Erythroblast (primary cell): ENCODE measurements at regions not wholly inside any gene's neighbourhood (a gene's known extent, or its start where the extent isn't known, plus 50 kb on each side); places are given as distances from the start of the nearest gene placed in this dataset.

ENCODE experiments used
- DNase-seq, 2 experiments: peaks; one replicate each; lab custom pipeline; 2025; lab: John Stamatoyannopoulos, UW
- GATA1 ChIP-seq: IDR thresholded peaks from 2 replicates; pipeline ENCODE4 v1.6.1; 2011; ENCODE audit warnings: low read depth, mild to moderate bottlenecking, control low read depth, low read length, moderate library complexity
- POLR2A ChIP-seq: IDR thresholded peaks from 2 replicates; pipeline ENCODE4 v1.6.1; 2011; ENCODE audit warnings: mild to moderate bottlenecking, low read length

DNA sequence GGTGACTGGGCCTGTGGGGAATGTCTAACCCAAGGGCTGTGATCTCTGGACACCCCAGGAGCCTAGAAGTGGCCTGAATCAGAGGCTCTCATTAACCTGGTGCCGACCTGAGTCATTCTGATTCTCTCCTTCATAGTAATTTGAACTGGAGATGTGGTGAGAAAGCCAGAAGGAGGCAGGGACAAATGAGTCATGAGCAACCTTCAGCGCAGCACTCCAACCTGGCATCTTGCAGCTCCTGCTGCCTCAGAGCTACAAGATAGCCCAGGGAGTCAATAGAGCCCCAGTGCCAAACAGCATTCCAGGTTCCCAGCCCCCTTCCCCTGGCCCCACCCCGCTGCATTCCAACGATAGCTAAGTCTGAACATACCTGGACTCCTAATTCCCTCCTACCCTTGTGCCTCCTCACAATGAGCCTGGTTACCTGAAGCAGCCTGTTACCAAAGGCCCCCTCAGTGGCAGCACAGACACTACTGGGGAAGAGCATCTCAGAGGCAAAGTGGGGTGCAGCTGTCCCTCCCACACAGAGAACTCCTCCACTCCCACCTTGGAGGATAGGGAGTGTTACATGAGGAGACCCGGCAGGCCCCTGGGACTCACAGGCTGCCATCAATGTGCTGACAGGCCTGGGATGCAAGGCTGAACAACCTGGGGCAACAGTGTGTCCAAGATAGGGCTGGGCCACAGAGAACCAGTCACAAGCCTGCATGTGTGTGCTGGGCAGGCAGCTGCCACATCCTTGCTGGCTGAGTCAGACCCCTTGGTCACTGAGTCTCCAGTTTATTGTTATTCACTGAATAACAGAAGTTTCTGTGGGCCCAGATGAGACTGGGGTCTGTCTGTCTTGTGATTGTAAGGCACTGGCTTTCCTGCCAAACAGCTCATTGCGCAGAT, 76.8 kb upstream of the LEP start:
- TF ChIP-seq GATA1 (no peak), POLR2A (no peak)
- no peak for DNase-seq

DNA sequence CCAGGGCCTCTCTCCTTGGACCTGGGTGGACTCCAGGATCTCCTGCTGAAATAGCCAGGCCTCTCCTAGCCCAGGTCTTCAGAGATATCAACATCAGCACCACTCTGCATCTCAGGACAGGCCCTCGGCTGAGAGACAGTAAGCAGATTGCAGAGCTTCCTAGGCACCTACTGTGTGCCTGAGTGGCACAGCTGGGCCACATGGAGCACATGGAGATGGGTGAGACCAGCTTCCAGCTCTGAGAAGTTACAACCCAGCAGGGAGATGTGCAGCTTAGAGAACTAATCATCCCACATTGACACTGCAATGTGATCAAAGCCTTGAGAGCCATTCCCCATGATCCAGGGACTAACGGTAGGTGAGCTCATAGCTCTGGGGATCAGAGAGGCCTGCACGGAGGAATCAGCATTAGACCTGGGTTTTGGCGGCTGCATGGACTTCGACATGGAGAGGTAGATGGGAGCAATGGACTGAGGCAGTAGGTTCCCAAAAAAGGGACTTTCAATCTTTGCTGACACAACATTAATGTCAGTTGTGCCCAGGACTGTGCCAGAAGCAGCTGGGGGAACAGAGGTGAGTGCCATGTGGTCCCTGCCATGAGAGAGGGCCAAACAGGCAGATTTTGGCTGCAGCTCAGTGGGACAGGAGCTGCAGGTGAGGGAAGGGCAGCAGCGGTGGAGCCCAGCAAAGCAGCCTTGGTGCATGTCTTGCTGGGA, 76.0 kb upstream of the LEP start:
- no peak for TF ChIP-seq GATA1
- no peak for DNase-seq

DNA sequence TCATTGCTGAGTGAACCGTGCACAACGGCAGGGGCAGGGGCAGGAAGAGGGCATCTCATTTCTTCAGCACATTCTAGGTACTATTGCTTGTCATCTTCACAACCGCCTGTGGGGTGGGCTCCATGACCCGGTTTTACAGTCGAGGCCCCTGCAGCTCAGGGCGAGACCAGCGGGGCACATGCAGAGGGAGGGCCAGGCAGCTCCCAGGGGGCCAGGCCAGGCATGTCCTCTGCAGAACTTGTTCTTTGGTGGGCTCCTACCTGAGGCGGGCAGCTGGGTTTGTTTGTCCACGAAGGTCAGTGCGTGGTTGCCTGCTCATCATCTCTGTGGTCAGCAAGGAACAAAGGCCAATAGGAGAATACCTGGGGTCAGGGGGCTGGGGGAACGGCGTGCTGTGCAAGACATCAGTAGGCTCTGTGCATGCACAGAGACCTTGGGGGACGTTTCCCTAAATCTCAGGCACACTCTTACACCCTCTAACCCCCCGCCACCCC, 75.1 kb upstream of the LEP start:
- no peak for DNase-seq
- no peak for TF ChIP-seq GATA1
- TF ChIP-seq POLR2A = no peak

DNA sequence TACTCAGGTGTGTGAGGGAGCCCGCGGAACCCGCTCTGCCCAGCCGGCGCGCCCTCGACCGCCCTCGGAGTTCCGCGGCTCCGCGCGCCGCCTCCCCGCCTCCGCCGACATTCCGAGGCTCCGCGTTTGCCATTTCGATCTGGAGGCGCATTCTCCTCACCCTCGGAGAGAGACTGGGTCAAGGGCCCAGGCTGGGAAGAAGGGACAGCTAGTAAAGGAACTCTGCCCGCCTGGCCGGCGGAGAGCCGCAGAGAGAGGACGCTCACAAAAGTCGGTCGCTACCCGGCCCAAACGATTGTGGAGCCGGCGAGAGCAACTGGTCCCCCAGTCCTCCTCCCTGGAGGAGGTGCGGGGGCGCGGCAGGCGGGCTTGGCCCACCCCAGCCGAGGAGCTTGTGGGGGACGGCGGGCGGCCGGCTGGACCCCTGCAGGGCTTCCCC, 74.5 kb upstream of the LEP start:
- TF ChIP-seq GATA1 = no peak
- TF ChIP-seq POLR2A = no peak
- DNase-seq = no peak

DNA sequence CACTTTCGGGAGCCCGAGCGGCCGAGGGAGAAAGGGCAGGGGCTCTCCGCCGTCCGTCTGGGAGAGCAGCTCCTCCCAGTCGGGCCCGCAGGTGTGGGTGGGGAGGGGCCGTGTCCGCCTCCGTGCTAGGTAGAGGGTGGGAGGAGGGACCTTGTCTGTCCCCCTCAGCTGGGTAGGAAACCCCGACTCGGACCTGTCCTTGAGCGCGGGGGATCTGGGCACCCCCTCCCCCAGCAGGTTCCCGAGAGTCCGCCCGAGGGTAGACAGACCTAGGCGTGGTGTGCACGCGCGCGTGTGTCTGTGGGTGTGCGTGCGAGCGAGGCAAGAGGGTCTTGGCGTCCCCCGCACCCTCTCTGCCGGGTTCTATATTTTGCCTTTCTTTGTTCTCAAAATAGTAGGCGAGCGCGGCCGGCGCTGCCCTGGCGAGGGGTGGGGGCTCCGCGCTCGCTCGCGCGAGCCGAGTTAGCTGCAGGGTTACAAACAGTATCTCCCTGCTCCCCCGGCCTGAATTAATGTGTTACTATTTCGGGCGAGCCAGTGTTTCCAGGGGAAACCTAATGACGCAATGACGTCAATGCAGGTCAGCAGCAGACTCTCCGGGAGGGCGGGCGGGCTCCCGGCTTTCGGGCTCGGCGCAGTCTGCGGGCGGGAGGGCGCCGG, 73.9 kb upstream of the LEP start:
- no peak for DNase-seq
- TF ChIP-seq POLR2A (no peak), GATA1 (no peak)

DNA sequence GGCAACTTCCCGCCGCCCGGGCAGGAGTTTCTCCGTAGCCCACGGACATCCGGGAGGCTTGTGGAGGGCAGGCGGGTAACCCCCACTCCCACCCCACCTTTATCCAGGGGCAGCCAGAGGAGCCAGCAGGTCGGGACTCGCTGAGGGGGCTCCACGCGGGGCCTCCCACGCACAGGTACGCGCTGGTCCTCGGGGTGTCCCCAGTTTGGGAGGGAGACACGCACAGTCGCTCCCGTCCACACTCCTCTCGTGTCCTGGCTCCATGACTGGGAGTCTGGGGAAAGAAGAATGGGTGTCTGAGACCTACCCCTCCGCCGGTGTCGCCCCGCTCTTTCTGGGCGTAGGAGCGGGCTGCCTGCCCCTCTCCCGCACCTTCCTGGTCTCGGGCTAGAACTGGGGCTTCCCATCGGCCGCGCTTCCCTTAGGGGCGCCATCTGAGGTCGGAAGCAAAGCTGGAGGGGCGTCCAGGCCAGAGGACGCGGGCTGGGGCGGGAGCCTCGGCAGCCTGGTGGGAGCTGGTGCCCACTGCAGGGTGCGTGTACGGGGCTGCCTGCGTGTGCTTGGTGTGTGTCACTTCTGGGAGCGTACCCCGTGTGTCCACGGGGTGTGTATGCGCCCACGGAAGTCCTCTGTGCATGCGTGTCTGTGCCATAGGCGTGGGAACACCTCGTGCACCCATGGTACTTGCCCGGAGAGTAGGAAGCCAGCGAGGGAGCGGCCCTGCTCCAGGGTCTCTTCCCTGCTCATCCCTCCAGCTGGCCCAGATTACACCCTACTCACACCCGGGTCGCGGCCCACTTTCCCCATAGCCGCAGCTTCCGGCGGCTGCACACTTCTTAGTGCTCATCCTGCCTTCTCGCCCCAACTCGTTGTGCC, 73.0 kb upstream of the LEP start:
- no peak for DNase-seq
- TF ChIP-seq POLR2A (no peak), GATA1 (no peak)

DNA sequence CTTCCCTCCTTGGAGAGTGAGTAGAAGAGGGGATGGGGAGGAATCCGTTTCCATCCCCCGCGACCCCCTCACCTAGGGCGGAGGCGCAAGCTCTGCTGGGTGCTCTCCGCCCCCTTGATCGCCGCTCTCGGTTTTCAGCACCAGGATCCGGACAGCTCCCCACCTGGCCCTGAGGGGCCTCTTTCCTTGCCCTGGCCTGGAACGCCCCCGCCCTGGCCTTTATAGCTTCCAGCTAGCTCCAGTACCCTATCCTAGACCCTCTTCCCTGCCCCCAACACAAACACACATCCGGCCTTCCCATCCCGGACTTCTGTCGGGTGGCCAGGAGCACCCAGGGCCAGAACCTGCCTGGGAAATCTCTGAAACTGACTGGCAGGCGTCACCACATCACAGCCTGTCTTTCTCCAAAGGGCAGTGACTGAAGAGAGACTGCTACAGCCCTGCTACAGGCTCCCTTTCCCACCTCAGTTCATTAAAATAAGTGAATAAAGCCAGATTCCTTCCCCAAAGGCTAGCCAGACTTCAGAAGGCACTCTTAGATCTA, 72.3 kb upstream of the LEP start:
- DNase-seq = peak; percentile 17 to 20
- TF ChIP-seq GATA1 (no peak), POLR2A (no peak)

DNA sequence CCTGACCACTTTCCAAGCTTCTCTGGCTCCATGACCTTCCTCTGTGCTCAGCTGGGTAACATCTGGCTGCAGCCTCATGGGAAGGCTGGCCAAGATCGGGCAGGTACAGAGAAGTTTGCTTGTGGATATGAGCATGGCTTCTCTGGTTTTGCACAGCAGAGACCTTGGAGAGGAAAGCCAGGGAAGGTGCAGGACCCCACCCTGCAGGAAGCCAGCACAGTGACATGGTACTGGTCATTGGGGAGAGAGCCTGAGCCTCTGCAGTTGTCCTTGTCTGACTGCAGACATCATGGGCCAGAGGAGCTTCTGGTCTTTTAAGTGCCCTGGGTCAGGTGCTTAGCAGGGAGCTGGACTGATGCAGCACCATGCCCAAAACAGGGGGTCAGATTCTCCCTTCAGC, 70.6 kb upstream of the LEP start:
- TF ChIP-seq GATA1 (no peak), POLR2A (no peak)
- no peak for DNase-seq

DNA sequence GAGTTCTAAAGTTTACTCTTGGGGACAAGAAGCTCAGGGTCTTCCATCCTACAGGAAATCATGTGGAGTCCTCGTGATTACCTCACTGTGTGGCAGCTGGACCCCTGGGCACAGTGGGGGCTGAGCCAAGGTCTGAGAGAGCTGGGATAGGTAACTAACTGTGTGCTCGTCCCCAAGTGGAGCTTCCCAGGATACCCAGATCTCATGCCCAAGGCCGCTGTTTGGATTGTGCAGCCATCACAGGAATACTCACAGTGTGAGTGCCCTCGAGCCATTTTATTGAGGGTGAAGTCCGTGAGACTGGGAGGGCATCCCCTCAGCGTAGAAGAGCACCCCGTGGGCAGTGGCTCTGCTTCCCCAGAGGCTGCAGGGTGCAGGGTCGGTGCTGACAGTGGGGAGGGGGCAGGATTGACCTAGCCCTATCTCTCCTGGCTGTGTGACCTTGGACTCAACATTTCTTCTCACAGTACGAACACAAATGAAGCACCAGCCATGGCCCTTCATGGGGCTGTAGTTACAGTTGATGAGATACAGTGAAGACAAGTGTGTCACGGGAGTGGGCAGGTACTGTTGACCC, 69.6 kb upstream of the LEP start:
- DNase-seq = no peak
- TF ChIP-seq POLR2A (no peak), GATA1 (no peak)

DNA sequence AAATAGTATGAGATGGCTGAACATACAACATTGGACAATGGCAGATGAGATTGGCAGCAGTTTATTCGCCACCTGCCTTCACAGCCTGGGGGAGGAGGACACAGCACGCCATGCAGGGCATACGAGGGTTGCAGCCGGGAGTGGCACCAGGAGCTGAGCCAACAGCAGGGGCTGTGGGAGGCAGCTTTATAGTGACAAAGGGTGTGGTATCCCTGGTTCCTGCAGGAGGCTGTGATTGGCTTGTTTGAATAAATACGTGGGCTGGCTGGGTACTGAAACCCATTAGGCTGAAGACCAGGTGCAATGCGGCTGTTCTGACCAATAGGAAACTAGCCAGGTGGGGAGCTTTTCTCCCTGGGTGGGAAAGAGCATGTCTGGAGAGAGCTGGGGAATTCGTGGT, 68.9 kb upstream of the LEP start:
- DNase-seq = no peak
- no peak for TF ChIP-seq GATA1
- no peak for TF ChIP-seq POLR2A

DNA sequence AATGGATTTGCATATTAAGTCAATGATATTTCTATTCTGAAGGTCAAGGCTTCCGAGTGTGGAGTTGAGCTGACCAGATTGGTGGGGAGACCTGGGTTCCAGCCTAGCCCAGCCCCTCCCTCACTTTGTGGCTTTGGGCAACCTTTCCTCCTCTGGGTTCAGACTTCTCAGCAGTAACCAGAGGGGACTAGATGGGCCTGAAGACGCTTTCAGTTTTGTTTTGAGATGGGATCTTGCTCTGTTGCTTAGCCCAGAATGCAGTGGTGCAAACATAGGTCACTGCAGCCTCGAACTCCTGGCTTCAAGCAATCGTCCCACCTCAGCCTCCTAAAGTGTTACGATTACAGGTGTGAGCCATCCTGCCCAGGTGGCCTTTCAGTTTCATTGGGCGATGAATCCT, 68.1 kb upstream of the LEP start:
- TF ChIP-seq GATA1 (no peak), POLR2A (no peak)
- DNase-seq = no peak

DNA sequence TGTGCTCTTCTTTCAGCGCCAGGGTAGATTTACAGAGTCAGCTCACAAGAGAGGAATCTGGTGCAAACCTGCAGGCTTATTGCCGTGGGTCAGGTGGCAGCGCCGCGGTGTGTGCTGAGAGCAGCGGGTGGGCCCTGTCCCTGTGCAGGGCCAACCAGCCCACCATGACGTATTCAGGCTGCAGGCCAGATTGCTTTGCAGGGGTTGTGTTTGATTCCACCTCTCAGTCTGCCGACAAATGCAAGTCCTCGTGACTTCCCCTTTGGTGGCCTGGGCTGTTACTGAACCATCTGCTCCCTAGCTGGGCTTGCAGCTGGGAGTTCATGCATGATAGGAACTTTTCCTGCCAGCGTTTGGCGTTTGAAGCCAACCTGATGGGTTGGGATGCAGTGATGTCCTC, 66.7 kb upstream of the LEP start:
- TF ChIP-seq POLR2A (no peak), GATA1 (no peak)
- DNase-seq = no peak

DNA sequence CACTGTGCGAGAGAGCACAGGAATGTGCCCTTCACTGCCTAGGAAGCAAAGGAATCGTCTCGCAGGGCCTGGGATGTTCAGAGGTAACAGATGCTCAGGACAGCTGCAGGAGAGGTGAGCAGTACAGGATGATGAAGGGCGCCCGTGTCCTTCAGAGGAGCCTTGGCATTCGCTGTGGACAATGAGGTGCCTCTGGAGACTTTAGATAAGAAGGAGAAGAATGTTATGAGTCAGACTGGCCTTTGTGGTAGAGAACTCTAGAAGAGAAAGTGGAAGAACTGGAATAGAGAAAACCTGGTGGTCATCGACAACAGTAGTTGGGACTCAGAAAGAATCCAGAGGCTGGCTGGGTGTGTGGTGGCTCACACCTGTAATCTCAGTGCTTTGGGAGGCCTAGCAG, 64.4 kb upstream of the LEP start:
- no peak for DNase-seq
- TF ChIP-seq POLR2A (no peak), GATA1 (no peak)
